NCI-H460 (cell line): ENCODE measurements at regions not wholly inside any gene's neighbourhood (a gene's known extent, or its start where the extent isn't known, plus 50 kb on each side); places are given as distances from the start of the nearest gene placed in this dataset.
"Not testable (repeated sequence)": the region's sequence is repeated elsewhere in the genome, so short reads cannot be mapped to it uniquely, and the experiment has no call there.

ENCODE experiments used
- DNase-seq: peaks from one replicate; pipeline ENCODE4 v3.0.0-alpha.2; 2016; ENCODE audit warnings: low read depth; ENCODE audit errors: extremely low read depth

DNA sequence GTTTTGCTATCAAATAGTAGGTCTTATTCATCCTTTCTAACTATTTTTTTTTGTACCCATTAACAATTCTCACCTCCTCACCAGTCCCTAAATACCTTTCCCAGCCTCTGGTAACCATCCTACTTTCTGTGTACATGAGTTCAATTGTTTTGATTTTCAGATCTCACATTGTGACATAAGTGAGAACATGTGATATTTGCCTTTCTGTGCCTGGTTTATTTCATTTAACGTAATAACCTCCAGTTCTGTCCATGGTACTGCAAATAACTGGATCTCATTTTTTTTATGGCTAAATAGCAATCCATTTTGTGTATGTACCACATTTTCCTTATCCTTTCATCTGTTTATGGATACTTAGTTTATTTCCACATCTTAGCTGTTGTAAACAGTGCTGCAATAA lies 181.9 kb upstream of the KIF2B start:
- no peak for DNase-seq

DNA sequence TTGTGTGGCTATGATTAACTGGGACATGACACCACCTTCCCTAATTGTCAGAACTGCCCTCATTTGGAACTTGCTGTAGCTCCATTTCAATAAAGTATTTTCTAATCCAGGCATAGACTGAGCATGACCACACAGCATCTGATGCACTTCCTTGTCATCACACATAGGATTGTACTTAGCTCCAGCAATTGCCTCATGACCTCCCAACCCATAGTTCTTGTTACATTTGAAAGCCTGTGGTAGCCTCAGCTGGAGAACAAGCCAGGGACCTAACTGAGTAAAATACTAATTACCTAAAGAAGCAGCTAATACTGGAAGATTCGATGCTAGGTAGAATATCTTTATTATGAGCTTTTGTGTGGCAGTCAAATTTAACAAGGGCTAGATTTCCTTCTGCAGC lies 187.3 kb upstream of the KIF2B start:
- DNase-seq, result no peak

DNA sequence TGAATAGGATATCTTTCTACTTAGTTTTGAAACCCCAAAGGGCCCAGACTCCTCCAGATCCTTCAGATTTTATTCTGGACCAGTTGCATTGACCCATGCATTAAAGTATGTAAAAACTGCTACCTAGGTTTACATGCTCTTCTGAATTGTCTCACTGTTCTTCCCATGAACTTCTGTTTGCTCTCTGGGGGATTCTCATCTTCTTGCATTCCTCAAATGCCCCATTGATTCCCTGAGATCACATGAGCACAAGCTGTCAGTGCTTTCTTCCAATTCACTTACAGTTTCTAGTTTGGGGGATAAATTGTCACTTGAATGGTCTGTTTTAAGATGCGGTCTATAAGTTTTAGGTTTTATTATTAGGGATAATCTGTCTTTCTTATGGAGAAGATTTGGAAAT lies 188.9 kb upstream of the KIF2B start:
- no peak for DNase-seq

DNA sequence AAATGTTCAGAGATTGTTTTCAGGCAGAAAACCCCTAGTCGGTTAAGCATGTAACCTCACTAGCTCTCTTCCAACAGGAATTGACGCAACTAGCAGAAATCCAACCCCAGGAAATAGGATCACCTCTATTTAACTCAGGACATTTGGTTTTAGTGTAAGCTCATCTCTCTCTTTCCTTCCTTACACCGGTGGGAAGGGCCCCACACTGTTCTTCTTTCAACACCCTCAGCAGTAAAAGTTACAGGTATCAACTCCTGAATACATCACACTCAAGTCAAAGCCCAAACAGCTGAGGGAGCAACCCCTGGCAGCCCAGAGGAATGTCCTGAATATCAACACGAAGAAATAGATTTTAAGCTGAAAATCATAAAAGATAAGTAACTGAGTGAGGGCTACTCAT lies 191.2 kb upstream of the KIF2B start:
- DNase-seq, result no peak

DNA sequence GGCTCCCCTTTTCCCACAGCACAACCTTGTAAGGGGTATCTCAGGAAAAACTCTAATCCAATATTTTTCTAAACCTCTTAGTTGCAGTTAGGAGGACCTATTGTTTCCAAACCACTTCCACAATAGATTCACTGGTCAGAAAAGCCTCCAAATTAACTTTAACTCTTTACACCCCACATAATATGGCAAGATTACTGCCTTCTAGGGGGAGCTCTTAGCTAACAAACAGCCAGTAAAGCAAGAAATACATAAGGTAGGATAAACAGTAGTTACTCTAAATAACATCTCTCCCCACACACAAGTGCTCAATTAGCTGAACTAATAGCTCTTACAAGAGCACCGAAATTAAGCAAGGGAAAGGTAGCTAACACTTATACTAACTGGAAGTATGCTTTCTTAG lies 192.1 kb upstream of the KIF2B start:
- DNase-seq, result no peak

DNA sequence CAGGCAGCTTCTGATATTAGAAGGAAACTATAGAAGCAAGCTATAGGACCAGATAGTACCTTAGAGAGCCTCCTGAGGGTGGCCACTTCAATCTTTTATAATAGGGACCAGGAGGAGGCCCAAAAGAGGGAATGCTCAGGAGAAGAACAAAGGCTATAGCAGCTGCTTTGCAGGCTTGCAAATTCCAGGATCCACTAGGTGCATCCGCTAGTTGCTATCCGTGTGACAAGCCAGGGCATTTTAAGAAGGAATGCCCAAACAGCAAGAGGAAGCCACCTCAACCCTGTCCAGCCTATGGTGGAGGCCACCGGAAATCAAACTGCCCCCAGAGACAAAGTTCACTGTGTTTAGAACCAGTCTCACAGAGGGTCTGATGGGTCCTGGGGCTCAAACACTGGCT lies 192.6 kb upstream of the KIF2B start:
- DNase-seq, result no peak

DNA sequence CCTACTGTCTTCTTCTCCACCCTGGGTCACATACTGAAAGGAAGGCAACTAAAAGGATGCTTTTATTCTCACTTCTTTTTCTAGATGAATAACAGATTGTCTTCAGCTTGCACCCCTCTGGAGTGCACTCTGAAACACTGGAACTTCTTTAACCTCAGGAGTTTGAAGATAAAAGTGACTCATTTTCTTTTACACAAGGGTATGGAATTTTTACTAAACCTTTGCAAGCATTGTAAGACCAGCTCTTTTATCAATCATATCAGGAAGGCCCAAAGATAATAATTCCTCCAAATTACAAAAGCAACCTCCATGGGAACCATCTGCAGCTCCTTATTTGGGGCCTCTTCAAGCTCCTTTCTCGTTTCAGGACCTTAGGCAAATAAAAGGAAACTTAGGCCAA lies 193.5 kb upstream of the KIF2B start:
- no peak for DNase-seq

DNA sequence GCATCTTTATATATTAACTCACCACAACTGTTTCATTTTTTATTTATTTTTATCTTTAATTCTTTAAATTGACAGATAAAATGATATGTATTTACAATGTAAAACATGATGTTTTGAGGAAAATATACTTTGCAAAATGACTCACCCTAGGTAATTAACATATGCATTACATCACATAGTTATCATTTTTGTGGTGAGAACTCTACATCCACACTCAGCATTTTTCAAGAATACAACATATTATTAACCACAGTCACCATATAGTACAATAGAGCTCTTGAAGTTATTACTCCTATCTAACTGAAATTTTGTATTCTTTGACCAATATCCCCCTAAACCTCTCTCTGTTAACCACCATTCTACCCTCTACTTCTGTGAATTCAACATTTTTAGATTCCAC lies 194.7 kb upstream of the KIF2B start:
- no peak for DNase-seq

DNA sequence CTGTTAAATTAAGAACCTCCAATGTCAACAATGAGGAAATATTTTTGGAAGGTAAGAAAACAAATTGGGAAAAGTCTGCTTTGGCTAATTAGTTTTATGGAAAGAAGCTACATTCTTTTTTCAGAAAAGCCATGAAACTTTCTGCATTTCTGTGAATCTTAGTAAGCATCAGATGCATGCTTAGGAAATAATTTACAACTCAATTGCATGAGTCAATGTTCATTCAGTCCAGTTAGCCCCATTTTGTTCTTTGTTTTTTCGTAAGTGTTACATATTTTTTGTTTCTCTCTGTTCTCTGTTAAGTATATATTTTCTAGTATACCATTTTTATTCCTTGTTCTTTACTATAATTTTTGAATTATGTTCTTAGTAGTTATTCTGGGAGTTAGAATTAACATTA lies 195.2 kb upstream of the KIF2B start:
- DNase-seq, result peak; percentile 2

DNA sequence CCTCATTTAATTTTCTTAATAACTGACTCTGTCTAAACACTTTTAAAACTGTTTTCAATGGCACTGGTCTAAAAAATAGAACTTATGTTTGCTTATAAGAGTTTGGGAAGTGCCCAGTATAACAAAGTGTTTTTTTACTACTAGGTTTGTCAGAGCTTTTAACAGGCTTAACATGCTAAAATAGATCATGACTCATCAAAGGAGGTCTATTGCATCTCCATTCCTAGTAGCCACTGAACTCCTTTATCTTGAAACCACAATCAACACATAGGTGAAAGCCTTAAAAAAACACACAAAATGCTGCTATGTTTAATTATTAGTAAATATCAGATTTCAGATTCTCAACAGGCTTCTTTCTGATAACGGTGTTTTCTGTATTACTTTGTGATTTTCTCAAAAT lies 196.4 kb upstream of the KIF2B start:
- peak; percentile 5 for DNase-seq

DNA sequence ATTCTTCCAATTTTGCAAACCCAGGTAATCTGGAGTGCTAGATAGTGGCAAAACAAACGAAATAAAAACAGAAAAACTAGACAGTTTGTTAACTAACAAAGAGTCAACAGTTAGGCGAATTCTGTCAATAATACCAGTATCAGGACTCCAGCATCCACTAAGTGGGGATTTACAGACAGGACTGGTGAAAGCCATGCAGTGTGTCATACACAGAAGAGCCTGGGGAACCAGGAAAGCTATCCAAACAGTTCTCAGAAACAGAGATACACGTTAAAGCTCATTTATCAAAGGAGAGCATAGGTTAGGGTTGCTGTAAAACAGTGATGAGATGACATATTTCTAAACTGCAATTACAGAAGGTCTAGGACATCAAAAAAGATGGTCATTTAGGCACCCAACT lies 203.7 kb upstream of the KIF2B start:
- no peak for DNase-seq

DNA sequence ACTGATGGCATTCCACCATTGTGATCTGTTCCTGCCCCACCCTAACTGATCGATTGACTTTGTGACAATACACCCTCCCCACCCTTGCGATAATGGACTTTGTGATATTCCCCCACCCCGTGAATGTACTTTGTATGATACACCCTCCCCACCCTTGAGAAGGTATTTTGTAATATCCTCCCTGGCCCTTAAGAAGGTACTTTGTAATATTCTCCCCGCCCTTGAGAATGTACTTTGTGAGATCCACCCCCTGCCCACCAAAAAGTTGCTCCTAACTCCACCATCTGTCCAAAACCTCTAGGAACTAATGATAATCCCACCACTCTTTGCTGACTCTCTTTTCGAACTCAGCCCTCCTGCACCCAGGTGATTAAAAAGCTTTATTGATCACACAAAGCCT lies 214.5 kb upstream of the KIF2B start:
- not testable (repeated sequence) for DNase-seq

DNA sequence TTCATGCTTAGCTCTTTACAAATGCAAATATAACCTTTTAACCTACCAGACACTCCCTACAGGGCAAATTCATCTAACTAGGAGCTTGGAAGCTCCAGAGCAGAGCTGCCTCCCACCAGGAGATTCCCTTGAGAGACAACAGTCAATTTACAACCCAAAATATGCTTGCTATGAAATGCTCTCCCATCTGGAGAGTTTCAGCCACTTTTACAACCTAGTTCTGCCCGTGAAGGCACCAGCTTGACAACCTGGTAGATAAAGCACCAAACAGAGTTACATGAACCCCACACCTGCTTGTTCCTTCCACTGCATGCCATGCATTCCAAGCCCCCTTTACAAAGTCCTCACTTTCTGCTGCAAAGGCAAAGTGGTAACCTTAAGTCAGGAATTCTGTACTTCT lies 215.3 kb upstream of the KIF2B start:
- DNase-seq, result no peak

DNA sequence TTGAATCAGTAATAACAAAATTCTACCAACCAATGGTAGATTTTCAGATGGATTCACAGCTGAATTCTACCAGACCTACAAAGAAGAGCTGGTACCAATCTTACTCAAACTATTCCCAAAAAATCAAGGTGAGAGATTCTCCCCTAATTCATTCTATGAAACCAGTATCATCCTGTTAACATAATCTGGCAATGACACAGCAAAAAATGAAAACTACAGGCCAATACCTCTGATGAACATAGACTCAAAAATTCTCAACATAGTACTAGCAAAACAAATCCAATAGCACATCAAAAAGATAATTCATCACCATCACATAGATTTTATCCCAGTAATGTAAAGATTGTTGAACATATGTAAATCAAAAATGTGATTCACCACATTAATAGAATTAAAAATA lies 234.4 kb upstream of the KIF2B start:
- DNase-seq, result peak; percentile 5

DNA sequence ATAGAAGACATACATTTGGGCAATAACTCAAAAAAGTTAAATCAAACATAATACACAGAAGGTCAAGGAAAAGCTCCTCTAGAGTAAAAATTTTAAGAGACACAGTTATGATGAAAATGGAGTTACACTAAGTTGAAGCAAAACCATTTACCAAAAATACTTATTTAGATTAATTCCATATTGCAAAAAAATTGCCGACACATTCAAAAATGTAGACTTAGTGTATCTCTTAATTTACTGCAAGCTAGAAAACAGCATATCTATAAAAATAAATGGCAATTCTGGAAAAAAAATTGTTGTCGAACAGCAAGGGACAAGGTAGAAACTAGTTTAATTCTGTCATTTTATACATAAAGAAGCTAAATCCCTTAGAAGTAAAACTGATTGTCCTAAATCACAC lies 248.7 kb upstream of the KIF2B start:
- no peak for DNase-seq

DNA sequence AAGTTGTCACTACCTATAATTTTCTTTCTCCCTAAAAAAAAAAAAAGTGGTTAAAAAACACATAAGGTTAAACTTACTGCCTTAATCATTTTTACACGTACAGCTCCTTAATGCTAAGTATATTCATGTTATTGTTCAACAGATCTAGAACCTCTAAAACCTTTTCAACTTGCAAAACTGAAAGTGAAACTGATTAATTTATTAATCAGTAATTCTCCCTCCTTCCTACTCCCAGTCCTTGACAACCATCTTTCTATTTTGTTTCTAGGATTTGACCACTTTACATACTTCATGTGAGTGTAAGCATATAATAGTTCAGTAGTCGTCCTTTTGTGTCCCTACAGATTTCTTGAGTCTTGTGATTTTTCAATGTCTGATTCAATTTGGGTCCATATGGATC lies 251.4 kb upstream of the KIF2B start:
- DNase-seq, result no peak

DNA sequence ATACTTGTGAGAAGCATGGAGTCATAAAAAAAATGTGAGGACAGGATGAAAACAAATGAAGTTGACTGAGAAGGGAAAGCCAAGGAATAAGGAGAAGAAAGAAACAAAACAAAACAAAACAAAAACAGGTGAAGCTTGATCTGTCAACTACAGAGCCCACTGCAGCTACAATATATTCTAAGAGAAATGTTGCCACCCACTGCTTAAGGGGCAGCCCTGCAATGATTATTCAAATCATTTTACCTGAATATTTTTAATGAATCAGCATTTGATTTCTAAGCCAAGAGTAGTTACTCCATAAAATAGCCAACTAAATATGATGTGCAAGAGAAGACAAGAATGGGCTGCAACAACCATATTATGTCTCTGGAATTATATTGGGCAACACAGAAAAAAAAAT lies 252.0 kb upstream of the KIF2B start:
- DNase-seq, result no peak

DNA sequence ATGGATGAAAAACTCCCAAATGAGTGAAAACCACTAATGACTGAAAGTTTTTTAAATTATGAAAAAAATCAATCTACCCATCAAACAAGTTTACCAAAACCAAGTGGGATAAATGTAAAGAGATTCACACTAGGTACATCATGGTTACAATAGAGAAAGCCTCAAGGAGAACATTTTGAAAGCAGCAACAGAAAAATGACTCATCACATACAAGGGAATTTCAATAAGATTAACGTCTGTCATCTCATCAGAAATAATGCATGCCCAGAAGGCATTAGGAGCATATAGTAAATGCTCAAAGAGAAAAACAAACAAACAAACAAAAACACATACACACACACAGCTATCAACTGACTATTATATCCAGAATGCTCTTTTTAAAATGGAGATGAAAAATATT lies 261.8 kb upstream of the KIF2B start:
- no peak for DNase-seq

DNA sequence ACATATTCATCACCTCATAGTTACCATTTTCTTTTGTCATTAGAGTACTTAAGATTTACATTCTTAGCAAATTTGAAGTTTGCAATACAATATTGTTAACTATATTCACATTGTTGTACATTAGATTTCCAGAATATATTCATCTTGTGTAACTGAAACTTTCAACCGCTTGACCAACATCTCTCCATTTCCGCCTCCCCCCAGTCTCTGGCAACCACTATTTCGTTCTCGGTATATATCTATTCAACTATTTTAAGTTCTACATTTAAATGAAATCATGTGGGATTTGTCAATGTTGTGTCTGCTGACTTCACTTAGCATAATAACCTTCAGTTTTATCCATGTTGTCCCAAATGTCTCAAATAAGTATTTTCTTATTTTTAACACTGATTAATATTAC lies 274.5 kb upstream of the KIF2B start:
- DNase-seq, result no peak

DNA sequence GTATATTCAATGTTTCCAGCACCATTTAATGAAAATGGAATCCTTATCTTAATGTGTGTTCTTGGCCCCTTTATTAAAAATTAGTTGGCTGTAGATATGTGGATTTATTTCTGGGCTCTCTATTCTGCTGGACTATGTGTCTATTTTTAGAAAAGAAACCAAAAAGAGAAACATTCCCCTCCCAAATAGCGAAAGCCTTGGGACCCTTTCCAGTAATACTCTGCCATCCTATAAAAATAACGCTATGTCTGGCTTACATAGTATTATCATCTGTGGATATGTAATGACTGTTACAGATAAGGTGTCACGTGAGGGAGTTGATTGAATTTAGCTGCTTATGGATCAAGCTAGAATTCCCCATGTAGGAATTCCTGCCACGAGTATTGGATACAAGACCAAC lies 279.3 kb upstream of the KIF2B start:
- no peak for DNase-seq

DNA sequence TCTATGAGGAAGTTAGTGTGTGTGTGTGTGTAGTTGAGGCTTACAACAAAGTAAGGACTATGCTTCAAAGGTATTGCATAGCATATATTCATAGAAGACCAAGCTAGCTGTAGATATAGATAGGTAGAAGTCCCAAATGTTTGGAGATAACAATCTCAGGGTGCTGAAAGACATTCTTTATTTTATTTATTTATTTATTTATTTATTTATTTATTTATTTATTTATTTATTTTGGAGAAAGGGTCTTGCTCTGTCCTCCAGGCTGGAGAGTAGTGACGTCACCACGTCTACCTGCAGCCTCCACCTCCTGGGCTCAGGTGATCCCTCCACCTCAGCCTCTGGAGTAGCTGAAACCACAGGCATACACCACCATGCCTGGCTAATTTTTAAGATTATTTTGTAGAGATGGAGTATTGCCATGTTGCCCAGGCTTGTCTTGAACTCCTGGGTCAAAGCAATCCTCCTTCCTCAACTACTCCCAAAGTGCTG lies 284.6 kb upstream of the KIF2B start:
- no peak for DNase-seq

DNA sequence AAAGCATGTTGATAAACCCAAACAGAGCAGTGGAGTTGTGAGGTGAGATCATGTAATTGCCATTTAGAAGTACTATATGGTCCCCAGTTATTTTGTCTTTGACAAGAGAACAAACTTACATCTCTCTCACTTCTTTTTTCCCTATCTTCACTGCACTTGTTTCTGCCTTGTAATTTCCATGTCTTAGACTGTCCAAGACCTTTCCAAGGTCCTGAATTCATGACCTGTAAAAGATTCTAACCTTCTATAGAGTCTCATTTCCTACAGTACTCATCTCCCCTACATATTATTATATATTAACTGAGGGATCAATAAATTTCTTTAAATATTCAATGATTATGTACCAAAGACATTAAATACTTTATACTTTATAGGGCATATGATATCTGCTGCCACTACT lies 295.3 kb upstream of the KIF2B start:
- no peak for DNase-seq

DNA sequence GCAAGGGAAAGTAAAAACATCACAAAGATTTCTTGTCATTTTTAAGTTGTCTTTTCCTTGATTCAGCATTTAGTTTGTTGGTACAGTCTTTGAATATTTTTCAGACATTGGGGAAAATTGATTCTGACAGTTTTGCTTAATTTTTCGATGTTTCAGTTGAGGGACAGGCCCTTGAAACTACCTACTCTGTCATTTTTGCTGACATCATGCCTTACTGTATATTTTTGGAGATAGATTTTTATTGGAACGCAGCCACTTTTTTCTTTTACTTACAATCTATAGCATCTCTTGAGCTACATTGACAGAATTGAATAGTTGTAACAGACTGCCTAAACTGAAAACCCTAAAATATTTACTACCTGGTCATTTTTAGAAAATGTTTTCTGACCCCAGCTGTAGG lies 297.1 kb upstream of the KIF2B start:
- DNase-seq, result no peak

DNA sequence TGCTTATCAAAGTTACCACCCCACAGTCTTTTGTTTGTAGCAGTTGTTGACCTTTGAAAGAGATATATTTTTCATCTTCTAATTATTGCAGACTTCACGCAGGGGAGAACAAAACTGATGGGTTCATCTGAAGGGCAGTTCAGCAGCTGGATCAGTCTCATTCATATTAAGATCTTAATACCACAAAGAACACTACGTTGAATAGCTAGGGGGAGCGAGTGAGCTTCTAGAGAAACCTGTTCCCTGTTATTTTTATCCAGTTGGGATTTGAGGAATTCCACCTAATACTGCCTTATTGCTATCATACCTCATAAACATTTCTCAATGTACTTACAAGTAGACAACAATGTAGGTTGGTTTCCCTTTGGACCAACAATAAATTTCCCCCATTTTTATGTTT lies 306.1 kb upstream of the KIF2B start:
- DNase-seq, result no peak
